Astrocyte (in vitro differentiated cells and primary cell): ENCODE measurements at regions not wholly inside any gene's neighbourhood (a gene's known extent, or its start where the extent isn't known, plus 50 kb on each side); places are given as distances from the start of the nearest gene placed in this dataset.

Experiments used
- DNase-seq: peaks from one replicate; pipeline ENCODE4 v3.0.0-alpha.2; 2010; ENCODE audit warnings: low read depth
- FAIRE-seq: peaks from 2 replicates; lab custom pipeline; 2011; peaks lifted over from hg19 to GRCh38; lab: Jason Lieb, UNC
- H2AFZ ChIP-seq: 2 replicates; pipeline ENCODE4 v1.6.0; 2012; ENCODE audit warnings: low read depth, low read length, inconsistent platforms
- H3K27ac ChIP-seq: 2 replicates; pipeline ENCODE4 v1.5.1; 2011; ENCODE audit warnings: low read depth, low read length, inconsistent platforms
- H3K27me3 ChIP-seq: 2 replicates; pipeline ENCODE4 v1.6.0; 2011; ENCODE audit warnings: low read length, inconsistent platforms; ENCODE audit not compliant: insufficient read depth
- H3K36me3 ChIP-seq: 2 replicates; pipeline ENCODE4 v1.5.1; 2011; ENCODE audit warnings: low read length, inconsistent platforms; ENCODE audit not compliant: insufficient read depth
- H3K4me1 ChIP-seq: 2 replicates; pipeline ENCODE4 v1.5.1; 2011; ENCODE audit warnings: low read length, inconsistent platforms; ENCODE audit not compliant: insufficient read depth
- H3K4me2 ChIP-seq: 2 replicates; pipeline ENCODE4 v1.6.0; 2012; ENCODE audit warnings: low read length, inconsistent platforms
- H3K4me3 ChIP-seq: 2 replicates; pipeline ENCODE4 v1.5.1; 2011; ENCODE audit warnings: low read depth, mild to moderate bottlenecking, low read length, inconsistent platforms; ENCODE audit not compliant: insufficient read depth
- H3K79me2 ChIP-seq: 2 replicates; pipeline ENCODE4 v1.6.0; 2012; ENCODE audit warnings: mild to moderate bottlenecking, low read length, inconsistent platforms; ENCODE audit not compliant: insufficient read depth
- H3K9ac ChIP-seq: 2 replicates; pipeline ENCODE4 v1.6.0; 2012; ENCODE audit warnings: mild to moderate bottlenecking, low read length, inconsistent platforms
- H3K9me3 ChIP-seq: 2 replicates; pipeline ENCODE4 v1.5.1; 2012; ENCODE audit warnings: low read depth, mild to moderate bottlenecking, low read length, inconsistent platforms; ENCODE audit not compliant: insufficient read depth
- H4K20me1 ChIP-seq: 2 replicates; pipeline ENCODE4 v1.6.0; 2012; ENCODE audit warnings: low read length, inconsistent platforms; ENCODE audit not compliant: insufficient read depth
- H3K27ac Mint-ChIP-seq: one replicate; pipeline ENCODE4 v1.8.0; 2021; ENCODE audit warnings: mild to moderate bottlenecking, mixed read lengths; ENCODE audit not compliant: unreplicated experiment
- H3K27me3 Mint-ChIP-seq: one replicate; pipeline ENCODE4 v1.8.0; 2021; ENCODE audit warnings: low read depth, mixed read lengths; ENCODE audit not compliant: unreplicated experiment
- H3K36me3 Mint-ChIP-seq: one replicate; pipeline ENCODE4 v1.8.0; 2021; ENCODE audit warnings: low read depth, mixed read lengths; ENCODE audit not compliant: unreplicated experiment
- H3K4me1 Mint-ChIP-seq: one replicate; pipeline ENCODE4 v1.8.0; 2021; ENCODE audit warnings: low read depth, mixed read lengths; ENCODE audit not compliant: unreplicated experiment
- H3K4me3 Mint-ChIP-seq: one replicate; pipeline ENCODE4 v1.8.0; 2021; ENCODE audit warnings: mild to moderate bottlenecking, moderate library complexity, mixed read lengths; ENCODE audit not compliant: unreplicated experiment
- H3K9me3 Mint-ChIP-seq: one replicate; pipeline ENCODE4 v1.8.0; 2021; ENCODE audit warnings: mild to moderate bottlenecking, mixed read lengths; ENCODE audit not compliant: unreplicated experiment
- CTCF ChIP-seq: IDR thresholded peaks from 2 replicates; pipeline ENCODE4 v1.5.1; 2011; ENCODE audit warnings: low read depth, mild to moderate bottlenecking, inconsistent platforms, low read length, moderate library complexity; ENCODE audit not compliant: insufficient read depth
- EZH2 ChIP-seq: IDR thresholded peaks from 2 replicates; pipeline ENCODE4 v1.6.1; 2012; ENCODE audit warnings: mild to moderate bottlenecking, low read length, inconsistent platforms; ENCODE audit not compliant: insufficient read depth

- FAIRE-seq (no peak), DNase-seq (no peak)
- H3K4me3 ChIP-seq: no peak overlapping the region
- no peaks in the 10 kb centered on the region for H4K20me1 ChIP-seq
- no peaks in the 10 kb centered on the region for H3K36me3 ChIP-seq
- TF ChIP-seq EZH2 (no peak), CTCF (no peak)
- no peaks in the 10 kb centered on the region for H3K4me1 ChIP-seq
- no peak overlapping the region for H3K9ac ChIP-seq
- H3K4me1 Mint-ChIP-seq: no peaks in the 10 kb centered on the region
- H3K36me3 Mint-ChIP-seq: no peaks in the 10 kb centered on the region
- H3K27ac ChIP-seq: no peak overlapping the region
- H3K9me3 Mint-ChIP-seq: no peaks in the 10 kb centered on the region
- H2AFZ ChIP-seq: no peak overlapping the region
- no peaks in the 10 kb centered on the region for H3K79me2 ChIP-seq
- no peaks in the 10 kb centered on the region for H3K9me3 ChIP-seq
- no peak overlapping the region for H3K4me3 Mint-ChIP-seq
- no peak overlapping the region for H3K4me2 ChIP-seq
- no peaks in the 10 kb centered on the region for H3K27me3 ChIP-seq
- H3K27me3 Mint-ChIP-seq: no peaks in the 10 kb centered on the region
- H3K27ac Mint-ChIP-seq: no peak overlapping the region
Measured at GRCh38 chr6:66149132-66149531, 442.1 kb upstream of the EYS start.

GRCh38 chr6:66145867-66146266 is 438.8 kb upstream of the EYS start:
- Mint-ChIP-seq H3K27ac (no peak overlapping the region), H3K4me1 (no peaks in the 10 kb centered on the region), H3K36me3 (no peaks in the 10 kb centered on the region), H3K9me3 (no peaks in the 10 kb centered on the region), H3K27me3 (no peaks in the 10 kb centered on the region), H3K4me3 (no peak overlapping the region)
- TF ChIP-seq EZH2 (no peak), CTCF (no peak)
- Histone ChIP-seq H3K27me3 (no peaks in the 10 kb centered on the region), H3K27ac (no peak overlapping the region), H3K9me3 (no peaks in the 10 kb centered on the region), H3K36me3 (no peaks in the 10 kb centered on the region), H3K9ac (no peak overlapping the region), H3K4me3 (no peak overlapping the region), H2AFZ (no peak overlapping the region), H3K79me2 (no peaks in the 10 kb centered on the region), H4K20me1 (no peaks in the 10 kb centered on the region), H3K4me2 (no peak overlapping the region), H3K4me1 (no peaks in the 10 kb centered on the region)
- no peak for FAIRE-seq
- no peak for DNase-seq

- Mint-ChIP-seq H3K4me3 (no peak overlapping the region), H3K27ac (no peak overlapping the region), H3K36me3 (no peaks in the 10 kb centered on the region), H3K4me1 (peaks cover 6% of the 10 kb centered on the region), H3K9me3 (no peaks in the 10 kb centered on the region), H3K27me3 (no peaks in the 10 kb centered on the region)
- no peak for TF ChIP-seq CTCF
- TF ChIP-seq EZH2: no peak
- Histone ChIP-seq H3K4me2 (no peak overlapping the region), H4K20me1 (no peaks in the 10 kb centered on the region), H3K27ac (no peak overlapping the region), H2AFZ (no peak overlapping the region), H3K9me3 (peaks cover 2% of the 10 kb centered on the region), H3K36me3 (no peaks in the 10 kb centered on the region), H3K27me3 (no peaks in the 10 kb centered on the region), H3K4me3 (no peak overlapping the region), H3K9ac (no peak overlapping the region), H3K4me1 (no peaks in the 10 kb centered on the region), H3K79me2 (no peaks in the 10 kb centered on the region)
- no peak for DNase-seq
- FAIRE-seq: no peak
Measured at GRCh38 chr6:66134021-66134420, 427.0 kb upstream of the EYS start.
